Fibroblast of lung (primary cell): ENCODE measurements at regions not wholly inside any gene's neighbourhood (a gene's known extent, or its start where the extent isn't known, plus 50 kb on each side); places are given as distances from the start of the nearest gene placed in this dataset.
"Not testable (repeated sequence)": the region's sequence is repeated elsewhere in the genome, so short reads cannot be mapped to it uniquely, and the experiment has no call there.

ENCODE experiments used
- EZH2 ChIP-seq: IDR thresholded peaks from 2 replicates; pipeline ENCODE4 v1.5.1; 2012; ENCODE audit warnings: low read length, control low read depth, mild to moderate bottlenecking; ENCODE audit errors: missing control alignments
- TF ChIP-seq, protein P1 (sequence below), 2 donors: IDR thresholded peaks in 1 of 2; conservative IDR thresholded peaks in 1 of 2; 1 replicate in 1 of 2; 2 replicates in 1 of 2; pipeline ENCODE4 v1.5.1; 2011 to 2012; ENCODE audit warnings: low read length in 2 of 2, control low read depth in 1 of 2, inconsistent platforms in 1 of 2, low read depth in 1 of 2, mild to moderate bottlenecking in 1 of 2

DNA sequence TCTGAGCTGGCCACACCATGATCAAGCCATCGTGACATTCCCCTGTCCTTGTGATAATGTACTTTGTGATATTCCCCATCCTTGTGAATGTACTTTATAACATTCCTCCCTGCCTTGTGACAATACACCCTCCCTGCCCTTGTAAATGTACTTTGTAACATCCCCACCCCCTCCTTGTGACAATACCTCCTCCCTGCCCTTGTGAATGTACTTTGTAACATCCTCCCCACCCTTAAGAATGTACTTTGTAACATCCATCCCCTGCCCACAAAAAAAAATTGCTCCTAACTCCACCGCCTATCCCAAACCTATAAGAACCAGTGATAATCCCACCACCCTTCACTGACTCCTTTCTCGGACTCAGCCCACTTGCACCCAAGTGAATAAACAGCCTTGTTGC lies 128.8 kb upstream of the ATF7IP start:
- TF ChIP-seq, protein P1, sequence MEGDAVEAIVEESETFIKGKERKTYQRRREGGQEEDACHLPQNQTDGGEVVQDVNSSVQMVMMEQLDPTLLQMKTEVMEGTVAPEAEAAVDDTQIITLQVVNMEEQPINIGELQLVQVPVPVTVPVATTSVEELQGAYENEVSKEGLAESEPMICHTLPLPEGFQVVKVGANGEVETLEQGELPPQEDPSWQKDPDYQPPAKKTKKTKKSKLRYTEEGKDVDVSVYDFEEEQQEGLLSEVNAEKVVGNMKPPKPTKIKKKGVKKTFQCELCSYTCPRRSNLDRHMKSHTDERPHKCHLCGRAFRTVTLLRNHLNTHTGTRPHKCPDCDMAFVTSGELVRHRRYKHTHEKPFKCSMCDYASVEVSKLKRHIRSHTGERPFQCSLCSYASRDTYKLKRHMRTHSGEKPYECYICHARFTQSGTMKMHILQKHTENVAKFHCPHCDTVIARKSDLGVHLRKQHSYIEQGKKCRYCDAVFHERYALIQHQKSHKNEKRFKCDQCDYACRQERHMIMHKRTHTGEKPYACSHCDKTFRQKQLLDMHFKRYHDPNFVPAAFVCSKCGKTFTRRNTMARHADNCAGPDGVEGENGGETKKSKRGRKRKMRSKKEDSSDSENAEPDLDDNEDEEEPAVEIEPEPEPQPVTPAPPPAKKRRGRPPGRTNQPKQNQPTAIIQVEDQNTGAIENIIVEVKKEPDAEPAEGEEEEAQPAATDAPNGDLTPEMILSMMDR (conservative IDR thresholded peaks at IDR 0.05 in 1 of 2, IDR thresholded peaks at IDR 0.05 in 1 of 2; ENCODE audit: low read depth in 1 of 2, low read length in 2 of 2), result not testable (repeated sequence)
- not testable (repeated sequence) for TF ChIP-seq EZH2
